Right cardiac atrium (tissue), 5 donors: ENCODE measurements at regions not wholly inside any gene's neighbourhood (a gene's known extent, or its start where the extent isn't known, plus 50 kb on each side); places are given as distances from the start of the nearest gene placed in this dataset.
A peak's percentile ranks its signal among the peaks of the same experiment; 100 is the strongest.

Experiments
- ATAC-seq, 2 donors: fragments of 200-7000 bp; cut with Tn5 transposase; one replicate each; pipeline versions ENCODE4 v1.8.0 to v1.9.1; 2020; ENCODE audit warnings: moderate library complexity in 2 of 2, mild to moderate bottlenecking in 1 of 2
- DNase-seq, 3 donors: peaks; one replicate each; pipeline ENCODE4 v3.0.0-alpha.2; 2020
- H3K27ac ChIP-seq: one replicate; pipeline ENCODE4 v1.5.1; 2013; ENCODE audit warnings: mild to moderate bottlenecking, low read length, control low read depth, moderate library complexity
- H3K27me3 ChIP-seq: one replicate; pipeline ENCODE4 v1.6.1; 2013; ENCODE audit not compliant: control insufficient read depth, insufficient read depth
- H3K4me1 ChIP-seq: one replicate; pipeline ENCODE4 v1.6.1; 2013; ENCODE audit warnings: low read length; ENCODE audit not compliant: control insufficient read depth, insufficient read depth
- H3K4me3 ChIP-seq: one replicate; pipeline ENCODE4 v1.5.1; 2013; ENCODE audit warnings: low read length, control low read depth
- H3K9me3 ChIP-seq: one replicate; pipeline ENCODE4 v1.6.1; 2013; ENCODE audit warnings: low read length; ENCODE audit not compliant: control insufficient read depth
- WGBS: extraction: QIAGEN DNeasy Blood & Tissue Kit; methylation state at CpG from one replicate; pipeline ENCODE4 v1.1.7; 2013; 5-methylcytosine and 5-hydroxymethylcytosine counted together
- intact Hi-C, 4 donors: fragments of 100-400 bp; cut with DNase I; formaldehyde crosslinking; loops; one replicate each; pipeline versions ENCODE4 v1.11.0 to v1.14.0; 2022 to 2023
- donor health status: healthy with polysubstance abuse.
- donor health status: DM: no; HTN: yes; CAD: no.
- donor health status: DM: no; HTN: no; CAD: no.
- donor health status: DM: no; HTN: yes; CAD: no; lungs with severe emphysema.
- donor health status: DM: yes; HTN: yes; CAD: no.

GRCh38 chr15:95987299-95987698 is 343.2 kb upstream of the NR2F2 start:
- H3K27ac ChIP-seq: no peak overlapping the region
- H3K27me3 ChIP-seq: no peaks in the 10 kb centered on the region
- H3K4me3 ChIP-seq: no peak overlapping the region
- H3K9me3 ChIP-seq: no peaks in the 10 kb centered on the region
- intact Hi-C loops: no loop called here
- WGBS: 77% methylated on average over 4 of the region's 4 CpGs
- no peaks in the 10 kb centered on the region for H3K4me1 ChIP-seq
- no peak for DNase-seq
- ATAC-seq: no peak

- no peaks in the 10 kb centered on the region for H3K9me3 ChIP-seq
- intact Hi-C loops: no loop called here
- no peaks in the 10 kb centered on the region for H3K27me3 ChIP-seq
- whole genome bisulfite sequencing: 72% methylated on average over 3 of the region's 3 CpGs
- no peak overlapping the region for H3K27ac ChIP-seq
- no peak for ATAC-seq
- no peak overlapping the region for H3K4me3 ChIP-seq
- DNase-seq: no peak
- H3K4me1 ChIP-seq: no peaks in the 10 kb centered on the region
These were observed 342.5 kb upstream of the NR2F2 start for GRCh38 chr15:95987886-95988573.

GRCh38 chr15:95988574-95988887 is 342.0 kb upstream of the NR2F2 start:
- WGBS: 72% methylated on average over 4 of the region's 4 CpGs
- Histone ChIP-seq H3K4me3 (no peak overlapping the region), H3K27ac (no peak overlapping the region), H3K4me1 (no peaks in the 10 kb centered on the region), H3K27me3 (no peaks in the 10 kb centered on the region), H3K9me3 (no peaks in the 10 kb centered on the region)
- intact Hi-C loops: no loop called here
- DNase-seq: peak in 1 of 3 donors; percentile 28
- no peak for ATAC-seq

GRCh38 chr15:95989392-95989791 is 341.1 kb upstream of the NR2F2 start:
- 94% methylated on average over 3 of the region's 3 CpGs for WGBS
- DNase-seq (no peak), ATAC-seq (no peak)
- Histone ChIP-seq H3K9me3 (no peaks in the 10 kb centered on the region), H3K4me1 (no peaks in the 10 kb centered on the region), H3K4me3 (no peak overlapping the region), H3K27ac (no peak overlapping the region), H3K27me3 (no peaks in the 10 kb centered on the region)
- intact Hi-C loops: no loop called here

GRCh38 chr15:95990833-95991232 is 339.7 kb upstream of the NR2F2 start:
- intact Hi-C loops: no loop called here
- WGBS: 77% methylated on average over 4 of the region's 4 CpGs

GRCh38 chr15:95994418-95994817 is 336.1 kb upstream of the NR2F2 start:
- Histone ChIP-seq H3K4me3 (no peak overlapping the region), H3K27me3 (no peaks in the 10 kb centered on the region), H3K4me1 (no peaks in the 10 kb centered on the region), H3K9me3 (no peaks in the 10 kb centered on the region), H3K27ac (no peak overlapping the region)
- WGBS: 80% methylated on average over 4 of the region's 4 CpGs
- DNase-seq (no peak), ATAC-seq (no peak)
- intact Hi-C loops: no loop called here

More at GRCh38 chr15:95990833-95991232, 339.7 kb upstream of the NR2F2 start:
- ATAC-seq (no peak), DNase-seq (no peak)
- Histone ChIP-seq H3K27ac (no peak overlapping the region), H3K4me3 (no peak overlapping the region), H3K27me3 (no peaks in the 10 kb centered on the region), H3K4me1 (no peaks in the 10 kb centered on the region), H3K9me3 (no peaks in the 10 kb centered on the region)

GRCh38 chr15:95995375-95996168 is 334.9 kb upstream of the NR2F2 start:
- DNase-seq (no peak), ATAC-seq (no peak)
- intact Hi-C loops: no loop called here
- Histone ChIP-seq H3K9me3 (no peaks in the 10 kb centered on the region), H3K4me1 (no peaks in the 10 kb centered on the region), H3K27ac (no peak overlapping the region), H3K27me3 (no peaks in the 10 kb centered on the region), H3K4me3 (no peak overlapping the region)
- WGBS: 82% methylated on average over 5 of the region's 5 CpGs

- Histone ChIP-seq H3K27ac (no peak overlapping the region), H3K9me3 (no peaks in the 10 kb centered on the region), H3K4me3 (no peak overlapping the region), H3K27me3 (no peaks in the 10 kb centered on the region), H3K4me1 (no peaks in the 10 kb centered on the region)
- DNase-seq (no peak), ATAC-seq (no peak)
- WGBS: 83% methylated on average over 4 of the region's 4 CpGs
- intact Hi-C loops: no loop called here
These were observed 334.0 kb upstream of the NR2F2 start for GRCh38 chr15:95996494-95996893.

- intact Hi-C loops: no loop called here
- ATAC-seq (no peak), DNase-seq (no peak)
- H3K9me3 ChIP-seq: no peaks in the 10 kb centered on the region
- WGBS: 94% methylated on average over 4 of the region's 4 CpGs
- no peak overlapping the region for H3K4me3 ChIP-seq
- no peak overlapping the region for H3K27ac ChIP-seq
- no peaks in the 10 kb centered on the region for H3K4me1 ChIP-seq
- no peaks in the 10 kb centered on the region for H3K27me3 ChIP-seq
These were observed 331.6 kb upstream of the NR2F2 start for GRCh38 chr15:95998935-95999334.

GRCh38 chr15:96002890-96003859 is 327.3 kb upstream of the NR2F2 start:
- no peaks in the 10 kb centered on the region for H3K4me1 ChIP-seq
- WGBS: 95% methylated on average over 5 of the region's 5 CpGs
- no peaks in the 10 kb centered on the region for H3K9me3 ChIP-seq
- no peak overlapping the region for H3K27ac ChIP-seq
- no peaks in the 10 kb centered on the region for H3K27me3 ChIP-seq
- DNase-seq: no peak
- H3K4me3 ChIP-seq: no peak overlapping the region
- intact Hi-C loops: no loop called here
- ATAC-seq: no peak

GRCh38 chr15:96005906-96006305 is 324.6 kb upstream of the NR2F2 start:
- intact Hi-C loops: no loop called here
- Histone ChIP-seq H3K9me3 (no peaks in the 10 kb centered on the region), H3K27me3 (no peaks in the 10 kb centered on the region), H3K4me3 (no peak overlapping the region), H3K4me1 (no peaks in the 10 kb centered on the region), H3K27ac (no peak overlapping the region)
- ATAC-seq (no peak), DNase-seq (no peak)
- WGBS: 80% methylated on average over 2 of the region's 2 CpGs
